CD8-positive, alpha-beta memory T cell (primary cell): ENCODE measurements at regions not wholly inside any gene's neighbourhood (a gene's known extent, or its start where the extent isn't known, plus 50 kb on each side); places are given as distances from the start of the nearest gene placed in this dataset.
"Not testable (repeated sequence)": the region's sequence is repeated elsewhere in the genome, so short reads cannot be mapped to it uniquely, and the experiment has no call there.

Experiments
- CTCF ChIA-PET: fragments of 350-600 bp; sonication (Branson Sonifier 250); formaldehyde crosslinking; loops from one replicate; lab custom pipeline; 2021; ENCODE audit warnings: antibody characterized with exemption; lab: Charles Lee
- POLR2A ChIA-PET: fragments of 350-600 bp; sonication (Branson Sonifier 250); formaldehyde crosslinking; loops from one replicate; lab custom pipeline; 2021; ENCODE audit warnings: antibody characterized with exemption; lab: Charles Lee
- DNase-seq, 5 donors: peaks; one replicate each; pipeline versions ENCODE4 v3.0.0 to v3.0.0-alpha.2; 2020 to 2022; ENCODE audit warnings: mixed read lengths in 1 of 5
- H3K27ac ChIP-seq: one replicate; pipeline ENCODE4 v1.7.0; 2013; ENCODE audit warnings: low read depth, mild to moderate bottlenecking, low read length, moderate library complexity
- H3K27me3 ChIP-seq: 2 replicates; pipeline ENCODE4 v1.7.0; 2013; ENCODE audit warnings: low read length, mild to moderate bottlenecking; ENCODE audit not compliant: insufficient read depth, poor library complexity, severe bottlenecking
- H3K36me3 ChIP-seq: 2 replicates; pipeline ENCODE4 v1.7.0; 2013; ENCODE audit warnings: mild to moderate bottlenecking, low read length, moderate library complexity; ENCODE audit not compliant: insufficient read depth
- H3K4me1 ChIP-seq: 2 replicates; pipeline ENCODE4 v1.7.0; 2013; ENCODE audit warnings: mild to moderate bottlenecking, low read length, moderate library complexity; ENCODE audit not compliant: insufficient read depth
- H3K4me3 ChIP-seq: 2 replicates; pipeline ENCODE4 v1.7.0; 2013; ENCODE audit warnings: mild to moderate bottlenecking, low read length
- H3K9me3 ChIP-seq: 2 replicates; pipeline ENCODE4 v1.7.0; 2013; ENCODE audit warnings: mild to moderate bottlenecking, low read length
- H3K27ac Mint-ChIP-seq, 8 donors: one replicate each; pipeline ENCODE4 v1.8.0; 2020 to 2021; ENCODE audit warnings: mixed read lengths in 8 of 8, mild to moderate bottlenecking in 6 of 8, inconsistent platforms in 3 of 8, moderate library complexity in 3 of 8
- H3K27me3 Mint-ChIP-seq, 2 donors: one replicate each; pipeline ENCODE4 v1.8.0; 2020 to 2021; ENCODE audit warnings: mixed read lengths in 2 of 2, mild to moderate bottlenecking in 1 of 2, moderate library complexity in 1 of 2
- H3K36me3 Mint-ChIP-seq, 3 donors: one replicate each; pipeline ENCODE4 v1.8.0; 2020 to 2021; ENCODE audit warnings: mixed read lengths in 3 of 3, inconsistent platforms in 1 of 3, mild to moderate bottlenecking in 1 of 3
- H3K4me1 Mint-ChIP-seq, 3 donors: one replicate each; pipeline ENCODE4 v1.8.0; 2020 to 2021; ENCODE audit warnings: mixed read lengths in 3 of 3, inconsistent platforms in 1 of 3, mild to moderate bottlenecking in 1 of 3
- H3K4me3 Mint-ChIP-seq, 7 donors: one replicate each; pipeline ENCODE4 v1.8.0; 2020 to 2021; ENCODE audit warnings: mixed read lengths in 7 of 7, mild to moderate bottlenecking in 6 of 7, moderate library complexity in 4 of 7, inconsistent platforms in 2 of 7
- H3K9me3 Mint-ChIP-seq, 5 donors: one replicate each; pipeline ENCODE4 v1.8.0; 2020 to 2022; ENCODE audit warnings: mixed read lengths in 5 of 5, mild to moderate bottlenecking in 3 of 5, moderate library complexity in 2 of 5, inconsistent platforms in 1 of 5

DNA sequence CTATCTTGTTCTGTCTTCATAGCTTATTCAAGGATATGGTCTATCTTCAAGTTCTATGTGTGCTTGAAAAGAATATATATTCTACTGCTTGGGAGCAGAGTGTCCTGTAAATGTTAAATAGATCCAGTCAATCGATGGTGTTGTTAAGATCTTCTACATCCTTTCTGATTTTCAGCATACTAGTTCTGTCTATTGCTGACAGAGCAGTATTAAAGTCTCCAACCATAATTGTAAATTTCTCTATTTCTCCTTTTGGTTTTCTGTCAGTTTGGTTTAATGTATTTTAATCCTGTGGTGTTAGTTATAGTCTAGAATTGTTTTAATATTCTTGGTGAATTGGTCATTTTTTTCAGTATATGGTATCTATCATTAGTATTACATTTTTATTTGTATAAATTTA lies 124.0 kb upstream of the COX7C start:
- no peaks in the 10 kb centered on the region for H3K36me3 Mint-ChIP-seq
- H3K27me3 Mint-ChIP-seq, result peaks cover 0 to 4% of the 10 kb centered on the region in 2 donors
- H3K27ac ChIP-seq, result no peak overlapping the region
- POLR2A ChIA-PET, result no interaction called here
- H3K9me3 Mint-ChIP-seq, result no peaks in the 10 kb centered on the region
- H3K27me3 ChIP-seq, result no peaks in the 10 kb centered on the region
- CTCF ChIA-PET, result no interaction called here
- H3K4me1 ChIP-seq, result no peaks in the 10 kb centered on the region
- no peak for DNase-seq
- H3K4me3 Mint-ChIP-seq, result no peak overlapping the region
- no peaks in the 10 kb centered on the region for H3K36me3 ChIP-seq
- H3K27ac Mint-ChIP-seq, result no peak overlapping the region
- no peak overlapping the region for H3K4me3 ChIP-seq
- no peaks in the 10 kb centered on the region for H3K9me3 ChIP-seq
- H3K4me1 Mint-ChIP-seq, result peaks cover 0 to 2% (median 0%) of the 10 kb centered on the region in 3 donors

GRCh38 chr5:86500947-86501346 lies 116.8 kb upstream of the COX7C start:
- Histone ChIP-seq H3K36me3 (no peaks in the 10 kb centered on the region), H3K4me1 (no peaks in the 10 kb centered on the region), H3K27ac (no peak overlapping the region), H3K9me3 (no peaks in the 10 kb centered on the region), H3K27me3 (no peaks in the 10 kb centered on the region), H3K4me3 (no peak overlapping the region)
- Mint-ChIP-seq H3K27me3 (no peaks in the 10 kb centered on the region), H3K27ac (no peak overlapping the region), H3K9me3 (no peaks in the 10 kb centered on the region), H3K4me3 (no peak overlapping the region), H3K36me3 (no peaks in the 10 kb centered on the region), H3K4me1 (no peaks in the 10 kb centered on the region)
- CTCF ChIA-PET, result no interaction called here
- no peak for DNase-seq
- POLR2A ChIA-PET, result no interaction called here

DNA sequence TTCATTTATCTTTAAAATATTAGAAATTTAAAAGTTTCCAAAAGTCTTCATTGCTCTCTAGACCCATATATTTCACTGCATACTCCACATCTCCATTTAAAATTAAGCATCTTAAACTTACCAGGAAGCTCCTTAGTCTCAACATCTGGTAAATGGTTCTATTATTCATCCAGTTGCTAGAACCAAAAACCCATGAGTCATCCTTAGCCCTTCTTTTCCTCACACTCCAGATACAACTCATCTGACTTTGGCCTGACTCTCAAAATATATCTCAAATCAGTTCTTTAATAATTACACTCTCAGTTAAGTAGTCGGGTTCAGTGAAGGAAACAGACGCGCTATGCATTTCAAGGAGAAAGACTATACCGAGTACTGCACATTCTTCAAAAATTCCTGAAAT lies 110.2 kb upstream of the COX7C start:
- Mint-ChIP-seq H3K27ac (no peak overlapping the region), H3K36me3 (no peaks in the 10 kb centered on the region), H3K27me3 (peaks cover 0 to 2% of the 10 kb centered on the region in 2 donors), H3K9me3 (peaks cover 0 to 6% (median 4%) of the 10 kb centered on the region in 5 donors), H3K4me3 (no peak overlapping the region), H3K4me1 (no peaks in the 10 kb centered on the region)
- no peak for DNase-seq
- ChIA-PET POLR2A (no interaction called here), CTCF (no interaction called here)
- no peaks in the 10 kb centered on the region for H3K4me1 ChIP-seq
- H3K9me3 ChIP-seq, result no peaks in the 10 kb centered on the region
- H3K27me3 ChIP-seq, result no peaks in the 10 kb centered on the region
- no peak overlapping the region for H3K4me3 ChIP-seq
- H3K27ac ChIP-seq, result no peak overlapping the region
- no peaks in the 10 kb centered on the region for H3K36me3 ChIP-seq

- H3K27me3 ChIP-seq, H3K4me3 Mint-ChIP-seq, POLR2A ChIA-PET, H3K36me3 Mint-ChIP-seq, H3K36me3 ChIP-seq, CTCF ChIA-PET, H3K27ac Mint-ChIP-seq, DNase-seq, H3K4me1 ChIP-seq, H3K9me3 Mint-ChIP-seq, H3K27me3 Mint-ChIP-seq, H3K4me1 Mint-ChIP-seq, H3K4me3 ChIP-seq, H3K27ac ChIP-seq, H3K9me3 ChIP-seq: not testable (repeated sequence)
These were observed 107.3 kb upstream of the COX7C start for GRCh38 chr5:86510330-86510915.

- no peak for DNase-seq
- POLR2A ChIA-PET, result no interaction called here
- H3K27me3 ChIP-seq, result no peaks in the 10 kb centered on the region
- Mint-ChIP-seq H3K27me3 (no peaks in the 10 kb centered on the region), H3K9me3 (no peaks in the 10 kb centered on the region), H3K4me3 (no peak overlapping the region), H3K27ac (no peak overlapping the region), H3K36me3 (no peaks in the 10 kb centered on the region), H3K4me1 (no peaks in the 10 kb centered on the region)
- no peak overlapping the region for H3K4me3 ChIP-seq
- H3K36me3 ChIP-seq, result no peaks in the 10 kb centered on the region
- H3K9me3 ChIP-seq, result no peaks in the 10 kb centered on the region
- CTCF ChIA-PET, result no interaction called here
- no peak overlapping the region for H3K27ac ChIP-seq
- H3K4me1 ChIP-seq, result no peaks in the 10 kb centered on the region
These were observed 94.0 kb upstream of the COX7C start for GRCh38 chr5:86523718-86524117.

DNA sequence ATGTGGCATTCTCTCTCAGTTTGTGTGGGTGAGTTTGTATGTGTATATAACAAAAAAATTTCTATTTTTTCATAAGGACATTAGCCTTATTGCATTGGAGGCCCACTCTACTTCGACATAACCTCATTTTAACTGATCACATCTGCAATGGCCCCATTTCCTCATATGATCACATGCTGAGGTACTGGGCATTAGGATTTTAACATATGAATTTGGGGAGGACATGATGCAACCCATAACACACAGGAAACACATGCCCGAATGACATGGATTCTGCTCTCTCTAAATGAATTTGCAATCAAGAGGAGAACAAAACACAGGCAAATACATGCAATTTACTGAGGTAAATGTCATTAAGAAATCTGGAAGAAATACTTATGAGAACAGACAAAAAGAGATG lies 92.1 kb upstream of the COX7C start:
- Histone ChIP-seq H3K4me1 (no peaks in the 10 kb centered on the region), H3K4me3 (no peak overlapping the region), H3K27me3 (no peaks in the 10 kb centered on the region), H3K9me3 (no peaks in the 10 kb centered on the region), H3K36me3 (no peaks in the 10 kb centered on the region), H3K27ac (no peak overlapping the region)
- H3K4me1 Mint-ChIP-seq, result no peaks in the 10 kb centered on the region
- POLR2A ChIA-PET, result no interaction called here
- H3K4me3 Mint-ChIP-seq, result no peak overlapping the region
- DNase-seq, result no peak
- no peaks in the 10 kb centered on the region for H3K36me3 Mint-ChIP-seq
- H3K9me3 Mint-ChIP-seq, result no peaks in the 10 kb centered on the region
- CTCF ChIA-PET, result no interaction called here
- H3K27ac Mint-ChIP-seq, result no peak overlapping the region
- H3K27me3 Mint-ChIP-seq, result no peaks in the 10 kb centered on the region

DNA sequence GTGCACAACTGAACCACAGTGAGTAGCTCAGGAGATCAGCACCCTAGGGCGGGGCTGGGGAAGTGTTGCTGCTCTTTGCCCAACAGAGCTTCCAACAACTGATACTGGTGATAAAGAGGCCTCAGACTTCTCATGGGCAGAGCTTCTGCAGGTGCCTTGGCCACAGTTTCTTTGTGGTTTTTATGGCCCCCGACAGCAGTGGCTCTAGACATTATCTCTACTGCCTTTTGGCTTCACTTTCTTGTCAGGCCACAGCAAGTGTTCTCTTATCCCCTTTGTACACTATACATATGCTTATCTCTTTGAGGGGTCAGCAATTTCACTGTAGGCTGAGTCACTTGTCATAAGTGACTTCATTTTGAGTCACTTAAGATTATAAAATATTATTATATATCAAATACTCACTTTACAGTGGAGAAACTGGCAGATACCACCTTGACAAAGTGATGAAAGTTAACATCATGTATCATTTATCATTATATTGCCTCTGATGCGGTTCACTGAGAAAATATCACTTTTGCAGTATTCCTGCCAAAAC lies 90.9 kb upstream of the COX7C start:
- ChIA-PET POLR2A (no interaction called here), CTCF (no interaction called here)
- Histone ChIP-seq H3K36me3 (no peaks in the 10 kb centered on the region), H3K27me3 (no peaks in the 10 kb centered on the region), H3K27ac (no peak overlapping the region), H3K9me3 (no peaks in the 10 kb centered on the region), H3K4me1 (no peaks in the 10 kb centered on the region), H3K4me3 (no peak overlapping the region)
- no peaks in the 10 kb centered on the region for H3K27me3 Mint-ChIP-seq
- DNase-seq, result no peak
- no peaks in the 10 kb centered on the region for H3K9me3 Mint-ChIP-seq
- no peak overlapping the region for H3K27ac Mint-ChIP-seq
- H3K36me3 Mint-ChIP-seq, result no peaks in the 10 kb centered on the region
- no peaks in the 10 kb centered on the region for H3K4me1 Mint-ChIP-seq
- no peak overlapping the region for H3K4me3 Mint-ChIP-seq

GRCh38 chr5:86532429-86532828 lies 85.3 kb upstream of the COX7C start:
- H3K4me1 ChIP-seq, result no peaks in the 10 kb centered on the region
- no peaks in the 10 kb centered on the region for H3K9me3 ChIP-seq
- H3K27ac ChIP-seq, result no peak overlapping the region
- no peak overlapping the region for H3K4me3 Mint-ChIP-seq
- no peaks in the 10 kb centered on the region for H3K36me3 Mint-ChIP-seq
- no peak for DNase-seq
- CTCF ChIA-PET, result no interaction called here
- no peak overlapping the region for H3K27ac Mint-ChIP-seq
- no peak overlapping the region for H3K4me3 ChIP-seq
- no peaks in the 10 kb centered on the region for H3K9me3 Mint-ChIP-seq
- H3K36me3 ChIP-seq, result no peaks in the 10 kb centered on the region
- H3K27me3 Mint-ChIP-seq, result peaks cover 4 to 6% of the 10 kb centered on the region in 2 donors
- no peaks in the 10 kb centered on the region for H3K27me3 ChIP-seq
- H3K4me1 Mint-ChIP-seq, result no peaks in the 10 kb centered on the region
- POLR2A ChIA-PET, result no interaction called here

DNA sequence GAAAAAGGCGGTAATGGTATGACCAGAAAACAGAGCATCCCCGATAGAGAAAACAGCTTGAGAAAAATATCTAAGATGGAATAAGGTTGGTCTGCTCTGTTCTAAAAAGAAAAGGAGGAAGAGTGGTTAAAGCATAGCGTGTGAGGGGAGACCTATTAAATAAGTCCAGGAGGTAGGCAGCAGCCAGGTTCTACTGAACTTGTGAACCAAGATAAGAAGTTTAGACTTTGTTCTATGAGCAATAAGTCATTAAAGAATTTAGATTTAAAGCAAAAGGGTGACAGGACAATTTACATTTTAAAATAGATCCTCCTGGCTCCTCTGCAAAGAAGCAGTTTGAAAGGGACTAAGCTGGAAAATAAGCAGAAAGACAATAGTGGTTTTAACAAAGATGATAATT lies 81.3 kb upstream of the COX7C start:
- Histone ChIP-seq H3K27ac (no peak overlapping the region), H3K4me3 (no peak overlapping the region), H3K36me3 (no peaks in the 10 kb centered on the region), H3K4me1 (no peaks in the 10 kb centered on the region), H3K9me3 (no peaks in the 10 kb centered on the region), H3K27me3 (no peaks in the 10 kb centered on the region)
- no peaks in the 10 kb centered on the region for H3K36me3 Mint-ChIP-seq
- POLR2A ChIA-PET, result no interaction called here
- H3K9me3 Mint-ChIP-seq, result no peaks in the 10 kb centered on the region
- H3K4me3 Mint-ChIP-seq, result no peak overlapping the region
- CTCF ChIA-PET, result no interaction called here
- H3K27me3 Mint-ChIP-seq, result peaks cover 4 to 7% of the 10 kb centered on the region in 2 donors
- no peaks in the 10 kb centered on the region for H3K4me1 Mint-ChIP-seq
- DNase-seq, result no peak
- no peak overlapping the region for H3K27ac Mint-ChIP-seq
